HG03521 (cell line): ENCODE measurements at regions not wholly inside any gene's neighbourhood (a gene's known extent, or its start where the extent isn't known, plus 50 kb on each side); places are given as distances from the start of the nearest gene placed in this dataset.
"Not testable (repeated sequence)": the region's sequence is repeated elsewhere in the genome, so short reads cannot be mapped to it uniquely, and the experiment has no call there.

Source experiments
- ATAC-seq: cut with Tn5 transposase; IDR thresholded peaks from one replicate; pipeline ENCODE4 v1.9.1; 2021; ENCODE audit warnings: mild to moderate bottlenecking, moderate library complexity; ENCODE audit not compliant: unreplicated experiment

DNA sequence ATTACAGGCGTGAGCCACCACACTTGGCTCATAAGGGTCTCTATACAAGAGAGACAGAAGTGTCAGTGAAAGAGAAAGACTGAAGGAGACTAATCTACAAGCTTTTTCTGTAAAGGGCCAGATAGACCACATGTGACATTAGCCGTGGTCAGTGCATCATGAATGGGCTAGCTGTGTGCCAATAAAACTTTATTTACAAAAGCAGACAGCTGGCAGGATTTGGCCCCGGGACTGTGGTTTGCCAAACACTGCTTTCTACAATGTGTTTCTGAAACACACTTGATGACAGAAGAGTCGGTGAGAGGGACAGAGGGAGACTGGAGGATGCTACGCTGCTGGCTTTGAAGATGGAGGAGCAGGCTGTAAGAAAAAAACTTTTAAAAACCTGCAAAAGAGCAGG, 285.4 kb downstream of the TFAP2C start:
- ATAC-seq: no peak

DNA sequence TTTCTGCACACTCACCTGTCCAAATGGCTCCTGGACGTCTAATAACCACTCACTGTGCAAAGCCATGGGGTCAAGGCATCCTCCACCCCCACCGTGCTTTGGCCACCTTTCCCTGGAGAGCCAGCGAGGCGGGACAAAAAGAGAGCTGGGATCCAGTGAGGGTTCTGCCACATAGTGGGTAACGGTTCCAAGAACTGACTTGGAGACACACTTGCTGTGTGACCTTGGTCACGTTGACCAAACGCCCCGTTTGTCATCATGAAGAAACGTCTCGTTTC, 287.2 kb downstream of the TFAP2C start:
- ATAC-seq: no peak

DNA sequence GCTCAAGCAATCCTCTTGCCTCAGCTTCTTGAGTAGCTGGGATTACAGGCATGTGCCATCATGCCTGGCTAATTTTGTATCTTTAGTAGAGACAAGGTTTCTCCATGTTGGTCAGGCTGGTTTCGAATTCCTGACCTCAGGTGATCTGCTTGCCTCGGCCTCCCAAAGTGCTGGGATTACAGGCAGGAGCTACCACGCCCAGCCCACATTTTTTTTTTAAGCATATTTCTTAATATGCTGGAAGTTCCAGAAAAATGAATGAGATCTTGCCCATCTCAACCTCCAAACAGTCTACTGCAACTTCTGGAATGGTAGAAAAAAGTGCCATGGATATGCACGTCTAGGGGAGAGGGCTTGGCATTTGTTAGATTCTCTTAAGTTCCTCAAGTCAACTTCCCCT, 290.9 kb downstream of the TFAP2C start:
- not testable (repeated sequence) for ATAC-seq

GRCh38 chr20:56922497-56922896, 293.4 kb downstream of the TFAP2C start:
- no peak for ATAC-seq

DNA sequence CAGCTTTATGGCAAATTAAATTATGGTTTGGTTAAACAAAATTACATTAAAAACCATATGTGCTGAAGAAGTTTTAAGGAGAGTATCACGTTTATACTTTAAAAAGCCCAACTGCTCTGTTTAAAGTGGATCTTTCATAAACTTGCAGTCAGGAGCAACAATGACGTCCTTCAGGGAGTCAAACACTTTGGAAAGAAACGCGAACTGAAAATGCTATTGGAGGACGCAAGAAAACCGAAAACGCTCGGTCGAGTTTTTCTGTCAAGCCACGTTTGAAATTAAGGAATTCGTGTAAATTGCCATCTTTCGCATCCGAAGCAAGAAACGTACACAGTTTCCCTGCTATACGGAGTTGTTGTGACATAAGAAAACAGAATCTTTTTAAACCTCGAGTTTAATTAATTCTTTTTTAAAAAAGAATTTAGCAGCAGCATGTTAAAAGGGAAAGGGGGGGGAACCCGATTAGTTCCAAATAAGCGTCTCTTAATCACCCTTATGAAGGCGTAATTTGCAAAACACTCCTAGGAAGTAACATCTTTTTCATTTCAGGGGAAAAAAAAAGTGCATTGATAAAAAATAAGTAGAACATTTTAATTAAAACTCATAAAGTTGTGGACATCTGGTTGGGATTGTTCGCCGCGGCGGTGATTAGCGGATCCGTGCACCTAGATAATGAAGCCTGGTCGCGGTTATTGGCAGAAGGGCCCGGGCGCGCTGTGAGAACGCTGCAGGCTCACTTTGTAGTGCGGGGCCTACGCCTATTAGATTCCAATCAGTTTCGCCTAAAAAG, 295.4 kb downstream of the TFAP2C start:
- no peak for ATAC-seq

- no peak for ATAC-seq
These were observed 296.1 kb downstream of the TFAP2C start for GRCh38 chr20:56925082-56925830.

DNA sequence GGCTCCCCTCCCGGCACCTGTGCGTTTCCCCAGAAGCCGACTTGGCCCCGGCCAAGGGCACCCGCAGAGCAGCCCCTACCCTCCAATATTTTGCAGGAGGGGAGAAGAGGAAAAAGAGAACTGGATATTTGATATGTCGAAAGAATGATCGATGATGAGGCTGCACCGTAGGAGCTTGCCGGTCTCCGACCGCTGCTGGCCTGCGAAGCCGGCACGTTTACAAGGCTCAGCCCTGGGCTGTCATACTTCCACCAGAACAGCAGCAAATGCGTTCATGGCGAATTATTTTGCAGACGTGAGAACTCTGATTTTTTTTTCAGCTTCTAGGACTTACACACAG, 296.7 kb downstream of the TFAP2C start:
- ATAC-seq: no peak

- ATAC-seq: no peak
These were observed 297.4 kb downstream of the TFAP2C start for GRCh38 chr20:56926501-56926900.

DNA sequence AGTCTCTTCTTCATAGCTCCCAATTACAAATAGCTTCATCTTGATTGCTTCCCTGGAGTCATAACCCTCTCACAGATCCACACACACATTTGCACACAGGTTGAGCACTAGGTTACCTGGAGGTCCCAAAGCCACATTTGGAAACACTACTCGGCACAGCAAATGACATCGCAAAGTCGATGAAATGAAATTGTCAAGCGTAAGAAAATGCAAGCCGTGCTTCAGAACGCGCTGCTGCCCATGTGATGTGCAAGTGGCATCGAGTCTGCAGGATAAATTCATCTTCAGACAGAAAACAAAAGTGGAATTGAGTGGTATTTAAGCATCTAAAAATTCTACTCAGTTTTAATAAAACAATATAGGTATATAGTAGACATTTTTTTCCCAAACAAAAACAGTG, 298.0 kb downstream of the TFAP2C start:
- ATAC-seq: no peak

- ATAC-seq: no peak
These were observed 298.9 kb downstream of the TFAP2C start for GRCh38 chr20:56928007-56928406.

GRCh38 chr20:56929606-56930005, 300.5 kb downstream of the TFAP2C start:
- ATAC-seq: no peak

- no peak for ATAC-seq
These were observed 301.8 kb downstream of the TFAP2C start for GRCh38 chr20:56930876-56931275.

GRCh38 chr20:56932575-56933330, 303.6 kb downstream of the TFAP2C start:
- ATAC-seq: no peak

DNA sequence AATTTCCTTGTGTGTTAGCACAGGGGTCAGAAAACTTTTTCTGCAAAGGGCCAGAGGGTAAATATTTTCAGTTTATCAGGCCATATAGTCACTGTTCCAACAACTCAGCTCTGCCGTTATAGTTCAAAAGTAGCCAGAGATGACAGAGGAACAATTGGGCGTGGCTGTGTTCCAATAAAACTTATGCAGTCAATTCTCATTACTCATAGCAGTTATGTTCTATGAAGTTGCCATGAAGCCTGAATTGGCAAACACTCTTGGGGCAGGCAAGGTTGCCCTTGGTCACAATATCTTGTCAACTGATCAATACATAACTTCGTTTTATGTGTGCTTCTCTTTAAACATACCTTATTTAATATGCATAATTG, 304.2 kb downstream of the TFAP2C start:
- no peak for ATAC-seq

- ATAC-seq: no peak
These were observed 305.8 kb downstream of the TFAP2C start for GRCh38 chr20:56934888-56935287.

- no peak for ATAC-seq
These were observed 311.4 kb downstream of the TFAP2C start for GRCh38 chr20:56940466-56940865.

GRCh38 chr20:56941101-56941686, 312.1 kb downstream of the TFAP2C start:
- no peak for ATAC-seq

DNA sequence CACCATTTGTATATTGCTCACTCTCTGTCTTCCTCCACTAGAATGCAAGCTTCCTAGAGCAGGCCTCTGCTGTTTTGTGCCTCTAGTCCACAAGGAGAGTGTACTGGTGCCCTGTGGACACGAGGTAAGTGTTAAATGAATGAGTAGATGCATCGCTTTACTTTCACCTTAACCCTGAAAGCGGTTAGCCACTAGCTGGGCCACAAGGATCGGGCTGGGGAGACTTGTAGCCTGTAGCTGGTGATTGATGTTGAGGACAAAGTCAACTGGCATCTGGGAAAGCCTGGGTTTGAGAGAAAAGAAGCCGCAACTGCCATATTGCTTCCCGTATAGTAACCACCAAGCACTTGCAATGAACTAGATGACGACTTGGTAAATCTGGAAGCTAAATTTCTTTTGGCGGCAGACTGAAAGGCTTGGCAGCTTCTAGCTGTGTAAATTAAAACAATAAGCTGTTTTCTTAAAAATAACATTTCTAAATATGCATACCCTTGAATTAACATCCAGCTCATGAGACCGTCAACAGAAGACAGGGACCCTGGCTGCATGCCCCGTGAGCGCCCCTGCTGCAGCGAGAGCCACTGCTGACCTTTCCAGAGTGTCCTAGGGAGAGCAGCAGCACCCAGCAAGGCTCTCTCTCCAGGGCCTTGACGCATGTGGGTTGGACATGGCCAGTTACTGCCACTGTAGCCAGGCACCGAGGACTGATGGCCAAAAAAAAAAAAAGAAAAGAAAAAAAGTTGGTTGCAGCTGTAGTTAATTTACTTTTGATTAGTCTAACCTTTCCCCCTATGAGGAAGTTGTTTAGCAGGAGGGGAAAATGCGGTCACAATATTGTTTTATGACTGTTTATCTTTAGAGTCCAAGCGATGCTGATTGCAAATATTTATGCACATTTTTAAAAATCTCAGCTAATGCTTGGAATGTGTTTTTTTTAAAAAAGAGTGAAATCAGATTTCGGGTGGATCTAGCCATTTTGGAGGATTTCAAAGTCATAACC, 315.1 kb downstream of the TFAP2C start:
- no peak for ATAC-seq

DNA sequence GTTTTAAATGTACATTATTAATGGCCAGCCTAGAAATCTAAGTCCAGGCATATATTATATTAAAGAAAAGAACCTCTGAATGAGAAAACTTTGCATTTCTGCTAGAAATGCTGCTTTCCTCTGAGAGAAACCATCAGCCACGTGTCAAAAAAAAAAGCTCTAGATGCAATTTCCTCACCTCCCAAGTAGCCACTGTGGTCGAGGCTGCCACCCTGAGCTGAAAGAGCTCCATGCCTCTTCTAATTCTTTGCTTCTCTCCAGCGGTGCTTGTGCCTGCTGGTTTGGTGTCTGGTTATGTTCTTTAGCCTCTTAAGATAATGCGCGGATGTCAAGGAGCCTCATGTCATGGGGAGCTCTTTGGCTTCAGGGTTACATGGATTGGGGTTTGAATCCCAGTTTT, 316.0 kb downstream of the TFAP2C start:
- no peak for ATAC-seq

- no peak for ATAC-seq
These were observed 316.8 kb downstream of the TFAP2C start for GRCh38 chr20:56945901-56946300.
